AG04450 (cell line): ENCODE measurements at regions not wholly inside any gene's neighbourhood (a gene's known extent, or its start where the extent isn't known, plus 50 kb on each side); places are given as distances from the start of the nearest gene placed in this dataset.

Experiments used
- CTCF ChIA-PET: fragments of 300-600, 350-600 bp; formaldehyde crosslinking; extraction: SDS; loops from one replicate; lab custom pipeline; 2022; ENCODE audit warnings: antibody characterized with exemption, inconsistent platforms; lab: Charles Lee
- POLR2A ChIA-PET: fragments of 350-600 bp; formaldehyde crosslinking; extraction: SDS; loops from one replicate; lab custom pipeline; 2021; ENCODE audit warnings: antibody characterized with exemption, inconsistent platforms; lab: Yijun Ruan, JAX
- DNase-seq: peaks from one replicate; pipeline ENCODE4 v3.0.0-alpha.2; 2011; ENCODE audit warnings: low read depth, low spot score
- H3K27ac ChIP-seq: one replicate; pipeline ENCODE4 v1.5.1; 2012; ENCODE audit warnings: low read depth, low read length, control low read depth
- H3K27me3 ChIP-seq: one replicate; pipeline ENCODE4 v1.6.0; 2012; ENCODE audit warnings: low read length; ENCODE audit not compliant: control insufficient read depth, insufficient read depth
- H3K4me3 ChIP-seq: 2 replicates; pipeline ENCODE4 v1.5.1; 2011; ENCODE audit warnings: mild to moderate bottlenecking, low read depth, low read length, control low read depth
- H3K9me3 ChIP-seq: 2 replicates; pipeline ENCODE4 v1.5.1; 2012; ENCODE audit warnings: low read length; ENCODE audit not compliant: control insufficient read depth, insufficient read depth
- TF ChIP-seq, protein P1 (sequence below): IDR thresholded peaks from 2 replicates; pipeline ENCODE4 v1.5.1; 2011; ENCODE audit warnings: low read depth, low read length, control low read depth, inconsistent platforms

DNA sequence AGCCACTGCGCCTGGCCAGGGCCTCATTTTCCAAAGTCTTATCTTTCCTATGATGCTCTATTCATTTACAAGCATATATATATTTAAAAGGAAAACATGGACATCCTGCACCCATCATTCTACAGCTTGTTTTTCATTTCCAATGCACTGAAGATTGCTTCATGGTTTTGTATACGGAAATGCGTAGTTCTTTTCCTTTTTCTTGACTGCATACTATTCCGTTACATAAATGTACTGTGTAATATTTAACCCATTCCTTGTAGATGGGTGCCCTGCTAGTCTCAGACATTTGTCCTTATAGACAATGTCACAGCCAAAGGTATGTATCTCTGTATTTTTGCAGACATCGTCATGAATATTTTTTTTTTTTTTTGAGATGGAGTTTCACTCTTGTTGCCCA is 257.0 kb downstream of the ASMT start:
- peaks cover 52% of the 10 kb centered on the region for H3K9me3 ChIP-seq
- POLR2A ChIA-PET: no interaction called here
- H3K27me3 ChIP-seq: no peaks in the 10 kb centered on the region
- no peak overlapping the region for H3K27ac ChIP-seq
- CTCF ChIA-PET: no interaction called here
- TF ChIP-seq, protein P1, sequence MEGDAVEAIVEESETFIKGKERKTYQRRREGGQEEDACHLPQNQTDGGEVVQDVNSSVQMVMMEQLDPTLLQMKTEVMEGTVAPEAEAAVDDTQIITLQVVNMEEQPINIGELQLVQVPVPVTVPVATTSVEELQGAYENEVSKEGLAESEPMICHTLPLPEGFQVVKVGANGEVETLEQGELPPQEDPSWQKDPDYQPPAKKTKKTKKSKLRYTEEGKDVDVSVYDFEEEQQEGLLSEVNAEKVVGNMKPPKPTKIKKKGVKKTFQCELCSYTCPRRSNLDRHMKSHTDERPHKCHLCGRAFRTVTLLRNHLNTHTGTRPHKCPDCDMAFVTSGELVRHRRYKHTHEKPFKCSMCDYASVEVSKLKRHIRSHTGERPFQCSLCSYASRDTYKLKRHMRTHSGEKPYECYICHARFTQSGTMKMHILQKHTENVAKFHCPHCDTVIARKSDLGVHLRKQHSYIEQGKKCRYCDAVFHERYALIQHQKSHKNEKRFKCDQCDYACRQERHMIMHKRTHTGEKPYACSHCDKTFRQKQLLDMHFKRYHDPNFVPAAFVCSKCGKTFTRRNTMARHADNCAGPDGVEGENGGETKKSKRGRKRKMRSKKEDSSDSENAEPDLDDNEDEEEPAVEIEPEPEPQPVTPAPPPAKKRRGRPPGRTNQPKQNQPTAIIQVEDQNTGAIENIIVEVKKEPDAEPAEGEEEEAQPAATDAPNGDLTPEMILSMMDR: no peak
- no peak for DNase-seq
- H3K4me3 ChIP-seq: no peak overlapping the region

DNA sequence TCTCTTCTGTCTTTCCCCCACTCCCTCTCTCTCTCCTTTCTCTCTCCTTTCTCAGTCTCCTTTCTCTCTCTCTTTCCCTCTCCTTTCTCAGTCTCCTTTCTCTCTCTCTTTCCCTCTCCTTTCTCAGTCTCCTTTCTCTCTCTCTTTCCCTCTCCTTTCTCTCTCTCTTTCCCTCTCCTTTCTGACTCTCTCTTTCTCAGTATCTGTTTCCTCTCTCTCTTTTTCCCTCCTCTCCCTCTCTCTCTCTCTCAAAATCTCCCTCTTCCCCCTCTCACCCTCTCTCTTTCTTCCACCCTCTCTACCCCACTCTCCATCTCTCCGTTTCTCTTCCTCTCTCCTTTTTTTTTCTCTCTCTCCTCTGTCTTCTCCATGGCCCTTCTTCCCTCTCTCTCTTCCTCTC is 258.8 kb downstream of the ASMT start:
- H3K27ac ChIP-seq: no peak overlapping the region
- ChIA-PET CTCF (no interaction called here), POLR2A (no interaction called here)
- TF ChIP-seq, protein P1: no peak
- no peak overlapping the region for H3K4me3 ChIP-seq
- peaks cover 54% of the 10 kb centered on the region for H3K9me3 ChIP-seq
- H3K27me3 ChIP-seq: no peaks in the 10 kb centered on the region
- no peak for DNase-seq

DNA sequence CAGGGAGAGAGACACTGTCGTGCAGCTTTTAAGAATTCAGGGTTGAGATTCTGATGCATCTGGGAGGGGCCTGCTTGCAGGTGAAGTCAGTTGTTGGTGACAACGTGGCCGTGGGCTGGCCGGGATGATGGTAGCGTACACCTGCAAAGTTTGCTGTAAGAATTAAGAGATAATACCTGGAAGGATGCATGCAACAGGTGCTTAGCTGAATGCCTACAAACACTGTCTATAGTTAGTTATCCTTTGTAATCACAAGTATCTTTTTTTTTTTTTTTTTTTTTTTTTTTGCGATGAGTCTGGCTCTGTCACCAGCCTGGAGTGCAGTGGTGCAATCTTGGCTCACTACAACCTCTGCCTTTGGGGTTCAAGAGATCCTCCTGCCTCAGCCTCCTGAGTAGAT is 259.6 kb downstream of the ASMT start:
- no peak for DNase-seq
- CTCF ChIA-PET: no interaction called here
- peaks cover 57% of the 10 kb centered on the region for H3K9me3 ChIP-seq
- POLR2A ChIA-PET: no interaction called here
- TF ChIP-seq, protein P1: no peak
- H3K4me3 ChIP-seq: no peak overlapping the region
- H3K27me3 ChIP-seq: no peaks in the 10 kb centered on the region
- no peak overlapping the region for H3K27ac ChIP-seq

DNA sequence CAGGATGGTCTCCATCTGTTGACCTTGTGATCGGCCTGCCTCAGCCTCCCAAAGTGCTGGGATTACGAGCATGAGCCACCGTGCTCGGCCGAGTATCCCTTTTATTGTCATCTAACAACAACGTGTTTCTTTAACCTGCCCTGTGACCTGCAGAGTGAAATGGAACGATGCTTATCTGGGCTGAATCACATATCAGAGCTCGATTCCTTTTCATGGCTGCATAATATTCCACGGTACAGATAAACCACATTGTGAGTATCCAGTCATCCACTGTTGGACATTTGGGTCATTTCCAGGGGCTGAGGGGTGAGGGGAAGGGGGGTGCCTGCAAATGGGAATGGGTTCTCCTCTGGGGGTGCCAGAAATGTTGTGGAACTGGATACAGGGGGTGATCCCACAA is 260.0 kb downstream of the ASMT start:
- ChIA-PET POLR2A (no interaction called here), CTCF (no interaction called here)
- no peaks in the 10 kb centered on the region for H3K27me3 ChIP-seq
- DNase-seq: no peak
- TF ChIP-seq, protein P1: no peak
- peaks cover 57% of the 10 kb centered on the region for H3K9me3 ChIP-seq
- H3K27ac ChIP-seq: no peak overlapping the region
- H3K4me3 ChIP-seq: no peak overlapping the region

DNA sequence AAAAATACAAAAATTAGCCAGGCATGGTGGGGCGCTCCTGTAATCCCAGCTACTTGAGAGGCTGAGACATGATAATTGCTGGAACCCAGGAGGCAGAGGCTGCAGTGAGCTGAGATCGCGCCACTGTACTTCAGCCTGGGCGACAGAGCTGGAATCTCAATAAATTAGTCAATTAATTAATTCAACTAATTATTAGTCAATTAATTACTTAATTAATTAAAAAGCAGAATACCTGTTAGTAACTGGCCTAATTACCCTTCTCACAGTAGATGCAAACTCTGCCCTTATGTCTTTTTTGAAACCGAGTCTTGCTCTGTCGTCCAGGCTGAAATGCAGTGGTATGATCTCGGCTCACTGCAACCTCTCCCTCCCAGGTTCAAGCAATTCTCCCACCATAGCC is 261.2 kb downstream of the ASMT start:
- POLR2A ChIA-PET: no interaction called here

More for the DNA sequence above, 261.2 kb downstream of the ASMT start:
- TF ChIP-seq, protein P1: no peak
- no peak for DNase-seq
- Histone ChIP-seq H3K27ac (no peak overlapping the region), H3K9me3 (peaks cover 55% of the 10 kb centered on the region), H3K27me3 (no peaks in the 10 kb centered on the region), H3K4me3 (no peak overlapping the region)
- CTCF ChIA-PET: no interaction called here
